RWPE1 (cell line): ENCODE measurements at regions not wholly inside any gene's neighbourhood (a gene's known extent, or its start where the extent isn't known, plus 50 kb on each side); places are given as distances from the start of the nearest gene placed in this dataset.
A peak's percentile ranks its signal among the peaks of the same experiment; 100 is the strongest.

ENCODE experiments used
- CTCF ChIA-PET: fragments of 350-600 bp; sonication (Branson Sonifier 250); formaldehyde crosslinking; extraction: SDS; loops from one replicate; lab custom pipeline; 2021; lab: Yijun Ruan, JAX
- POLR2A ChIA-PET: fragments of 400-600 bp; formaldehyde crosslinking; extraction: SDS; loops from one replicate; lab custom pipeline; 2020; ENCODE audit warnings: antibody characterized with exemption; ENCODE audit not compliant: low non-redundant PET; lab: Yijun Ruan, JAX
- DNase-seq: peaks from one replicate; pipeline ENCODE4 v3.0.0; 2012; ENCODE audit warnings: low spot score
- H3K27ac ChIP-seq: fragments of 450-650 bp; 2 replicates; pipeline ENCODE4 v1.5.1; 2017
- CTCF ChIP-seq: fragments of 450-650 bp; conservative IDR thresholded peaks from 2 replicates; pipeline ENCODE4 v1.5.1; 2017; ENCODE audit warnings: low read depth, mild to moderate bottlenecking

GRCh38 chr6:169370666-169371343 is 117.2 kb upstream of the THBS2 start:
- no peak for DNase-seq
- ChIA-PET CTCF (interaction anchor here (0.7 kb wide), 1 partner anchor 808 kb away, joined by 6 read pairs; no protein-coding TSS in a partner anchor), POLR2A (no interaction called here)
- no peak for TF ChIP-seq CTCF
- H3K27ac ChIP-seq, result peak overlapping the region; percentile 36

GRCh38 chr6:169370054-169370453 is 116.4 kb upstream of the THBS2 start:
- no peak for TF ChIP-seq CTCF
- peak overlapping the region; percentile 18 for H3K27ac ChIP-seq
- ChIA-PET CTCF (no interaction called here), POLR2A (no interaction called here)
- no peak for DNase-seq

GRCh38 chr6:169368200-169368599 is 114.6 kb upstream of the THBS2 start:
- no peak for TF ChIP-seq CTCF
- DNase-seq, result no peak
- CTCF ChIA-PET, result no interaction called here
- no peak overlapping the region for H3K27ac ChIP-seq
- POLR2A ChIA-PET, result no interaction called here

GRCh38 chr6:169367507-169367906 is 113.9 kb upstream of the THBS2 start:
- no peak for DNase-seq
- POLR2A ChIA-PET, result no interaction called here
- H3K27ac ChIP-seq, result no peak overlapping the region
- CTCF ChIA-PET, result no interaction called here
- TF ChIP-seq CTCF, result no peak

- no peak overlapping the region for H3K27ac ChIP-seq
- DNase-seq, result no peak
- no peak for TF ChIP-seq CTCF
- ChIA-PET POLR2A (no interaction called here), CTCF (no interaction called here)
Measured at GRCh38 chr6:169366258-169366901, 112.7 kb upstream of the THBS2 start.

- POLR2A ChIA-PET, result no interaction called here
- DNase-seq, result no peak
- TF ChIP-seq CTCF, result no peak
- CTCF ChIA-PET, result no interaction called here
- H3K27ac ChIP-seq, result no peak overlapping the region
Measured at GRCh38 chr6:169365567-169366257, 112.1 kb upstream of the THBS2 start.
